ENCODE measurements at regions not wholly inside any gene's neighbourhood (a gene's known extent, or its start where the extent isn't known, plus 50 kb on each side); places are given as distances from the start of the nearest gene placed in this dataset.
"Not testable (repeated sequence)": the region's sequence is repeated elsewhere in the genome, so short reads cannot be mapped to it uniquely, and the experiment has no call there.

DNA sequence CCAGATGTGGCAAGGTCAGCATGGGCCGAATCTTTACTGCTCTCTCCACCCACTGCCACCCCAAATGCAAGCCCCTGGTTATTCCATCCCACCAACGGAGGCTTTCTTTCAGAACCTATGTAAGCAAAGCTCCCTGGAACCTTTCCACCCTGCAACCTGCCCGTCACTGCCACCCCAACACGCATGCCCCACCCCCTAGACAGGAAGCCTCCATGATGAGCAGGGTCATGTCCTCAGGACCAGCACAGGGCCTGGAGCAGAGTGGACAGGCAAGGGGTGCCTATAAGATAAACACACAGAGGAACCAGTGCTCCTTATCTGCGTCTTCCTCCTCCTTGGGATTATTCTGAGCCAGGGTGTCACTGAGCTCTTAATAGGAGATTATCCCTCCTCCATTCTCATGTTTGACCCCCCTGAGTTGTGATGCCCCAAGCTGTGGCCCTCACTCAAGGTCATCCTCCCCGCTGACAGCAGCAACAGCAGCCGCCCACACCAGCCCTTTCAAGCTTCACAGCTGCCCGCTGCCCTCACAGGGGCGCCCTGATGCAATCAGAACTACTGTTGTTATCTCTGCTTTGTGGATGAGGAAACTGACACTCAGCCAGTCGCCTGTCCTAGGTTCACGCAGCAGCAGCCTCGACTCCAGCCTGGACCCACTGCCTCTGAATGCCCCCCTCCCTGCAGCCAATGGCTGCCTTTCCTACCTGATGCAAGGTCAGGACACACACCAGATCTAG is 647.3 kb downstream of the TBC1D22A start:
- H3K27me3 Mint-ChIP-seq (ENCODE audit: low read depth): peaks cover 21% of the 10 kb centered on the region
- H3K27ac Mint-ChIP-seq (ENCODE audit: unreplicated experiment): no peak overlapping the region
- H3K9me3 Mint-ChIP-seq: peaks cover 21% of the 10 kb centered on the region
- DNase-seq (ENCODE audit: low read depth, low spot score): no peak
- H3K4me1 Mint-ChIP-seq: no peaks in the 10 kb centered on the region
- H3K36me3 Mint-ChIP-seq (ENCODE audit: low read depth): no peaks in the 10 kb centered on the region
- TF ChIP-seq CTCF (conservative IDR thresholded peaks at IDR 0.05): no peak
- H3K4me3 Mint-ChIP-seq: no peak overlapping the region

DNA sequence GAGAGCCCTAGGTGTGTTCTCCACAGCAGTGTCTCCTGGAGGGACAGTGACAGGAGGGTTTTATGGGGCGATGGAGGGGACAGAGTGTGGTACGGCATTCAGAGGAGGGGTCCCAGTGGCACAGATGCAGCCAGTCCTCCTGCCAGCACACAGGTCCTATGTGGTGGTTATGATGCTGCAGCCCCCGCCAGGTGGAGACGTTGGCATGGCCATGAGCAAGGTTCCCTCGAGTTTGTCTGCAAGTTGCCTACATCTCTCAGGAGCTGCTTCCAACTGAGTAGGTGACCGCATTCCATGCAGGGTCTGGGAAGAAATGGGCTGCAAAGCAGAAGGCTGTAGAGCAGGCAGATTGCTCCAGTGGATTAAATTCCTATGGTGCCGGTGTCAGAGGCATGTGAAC is 646.0 kb downstream of the TBC1D22A start:
- no peak overlapping the region for H3K27ac Mint-ChIP-seq (ENCODE audit: unreplicated experiment)
- no peak for TF ChIP-seq CTCF (conservative IDR thresholded peaks at IDR 0.05)
- peaks cover 16% of the 10 kb centered on the region for H3K9me3 Mint-ChIP-seq
- no peaks in the 10 kb centered on the region for H3K4me1 Mint-ChIP-seq
- H3K36me3 Mint-ChIP-seq (ENCODE audit: low read depth): no peaks in the 10 kb centered on the region
- no peak for DNase-seq (ENCODE audit: low read depth, low spot score)
- peaks cover 21% of the 10 kb centered on the region for H3K27me3 Mint-ChIP-seq (ENCODE audit: low read depth)
- H3K4me3 Mint-ChIP-seq: no peak overlapping the region

- Mint-ChIP-seq H3K4me1 (no peaks in the 10 kb centered on the region), H3K27me3 (ENCODE audit: low read depth) (peaks cover 14% of the 10 kb centered on the region), H3K4me3 (no peak overlapping the region), H3K9me3 (peaks cover 10% of the 10 kb centered on the region), H3K27ac (ENCODE audit: unreplicated experiment) (no peak overlapping the region), H3K36me3 (ENCODE audit: low read depth) (no peaks in the 10 kb centered on the region)
- no peak for DNase-seq (ENCODE audit: low read depth, low spot score)
- TF ChIP-seq CTCF (conservative IDR thresholded peaks at IDR 0.05): no peak
These were observed 645.1 kb downstream of the TBC1D22A start for GRCh38 chr22:47407461-47408025.

GRCh38 chr22:47406896-47407295 is 644.4 kb downstream of the TBC1D22A start:
- Mint-ChIP-seq H3K27me3 (ENCODE audit: low read depth) (peaks cover 14% of the 10 kb centered on the region), H3K9me3 (peaks cover 10% of the 10 kb centered on the region), H3K4me1 (no peaks in the 10 kb centered on the region), H3K27ac (ENCODE audit: unreplicated experiment) (no peak overlapping the region), H3K4me3 (no peak overlapping the region), H3K36me3 (ENCODE audit: low read depth) (no peaks in the 10 kb centered on the region)
- no peak for DNase-seq (ENCODE audit: low read depth, low spot score)
- no peak for TF ChIP-seq CTCF (conservative IDR thresholded peaks at IDR 0.05)

DNA sequence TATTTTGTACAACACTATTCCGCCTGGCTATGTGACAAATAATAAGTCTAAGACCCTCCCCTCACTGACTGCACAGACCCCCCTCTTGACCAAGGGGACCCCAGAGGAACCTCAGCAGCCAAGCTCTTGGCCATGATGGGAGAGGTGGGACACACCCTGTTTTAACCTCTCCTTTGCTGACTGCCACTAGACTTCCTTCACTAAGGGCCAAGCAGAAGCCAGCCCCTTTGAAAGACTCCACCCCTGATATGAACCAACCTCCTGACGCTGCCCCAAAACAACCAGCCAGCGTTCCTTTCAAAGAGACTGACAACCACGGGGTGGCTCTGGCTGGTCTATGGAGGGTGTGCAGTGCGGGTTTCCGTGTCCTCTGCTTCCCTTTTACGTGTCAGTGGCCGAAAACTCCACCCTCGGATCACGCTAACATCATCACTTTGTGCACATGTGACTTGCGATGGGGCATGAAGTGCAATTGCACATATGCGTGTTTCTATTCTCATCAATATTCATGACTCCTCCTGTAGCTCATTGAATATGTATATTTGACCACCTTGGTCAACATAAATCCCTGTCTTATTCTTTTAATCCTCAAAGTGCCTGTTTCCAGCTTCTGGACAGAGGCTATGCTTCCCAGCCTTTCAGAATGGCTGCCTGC is 643.9 kb downstream of the TBC1D22A start:
- Mint-ChIP-seq H3K27me3 (ENCODE audit: low read depth) (peaks cover 11% of the 10 kb centered on the region), H3K27ac (ENCODE audit: unreplicated experiment) (no peak overlapping the region), H3K9me3 (peaks cover 10% of the 10 kb centered on the region), H3K36me3 (ENCODE audit: low read depth) (no peaks in the 10 kb centered on the region), H3K4me1 (no peaks in the 10 kb centered on the region), H3K4me3 (no peak overlapping the region)
- no peak for TF ChIP-seq CTCF (conservative IDR thresholded peaks at IDR 0.05)
- DNase-seq (ENCODE audit: low read depth, low spot score): no peak

DNA sequence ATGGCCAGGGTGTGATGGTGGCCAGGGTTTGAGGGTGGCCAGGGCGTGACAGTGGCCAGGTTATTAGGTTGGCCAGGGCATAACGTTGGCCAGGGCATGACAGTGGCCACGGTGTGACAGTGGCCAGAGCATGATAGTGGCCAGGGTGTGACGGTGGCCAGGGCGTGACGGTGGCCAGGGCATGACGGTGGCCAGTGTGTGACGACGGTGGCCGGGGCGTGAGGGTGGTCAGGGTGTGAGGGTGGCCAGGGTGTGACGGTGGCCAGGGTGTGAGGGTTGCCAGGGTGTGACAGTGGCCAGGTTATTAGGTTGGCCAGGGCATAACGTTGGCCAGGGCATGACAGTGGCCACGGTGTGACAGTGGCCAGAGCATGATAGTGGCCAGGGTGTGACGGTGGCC is 642.8 kb downstream of the TBC1D22A start:
- not testable (repeated sequence) for H3K9me3 Mint-ChIP-seq; H3K36me3 Mint-ChIP-seq (ENCODE audit: low read depth); DNase-seq (ENCODE audit: low read depth, low spot score); H3K27ac Mint-ChIP-seq (ENCODE audit: unreplicated experiment); H3K4me3 Mint-ChIP-seq; H3K4me1 Mint-ChIP-seq; H3K27me3 Mint-ChIP-seq (ENCODE audit: low read depth)

Data from neural crest cell (in vitro differentiated cells).